B cell (primary cell): ENCODE measurements at regions not wholly inside any gene's neighbourhood (a gene's known extent, or its start where the extent isn't known, plus 50 kb on each side); places are given as distances from the start of the nearest gene placed in this dataset.

ENCODE experiments used
- ATAC-seq: fragments of 200-7000 bp; cut with Tn5 transposase; one replicate; pipeline ENCODE4 v1.10.0; 2021; ENCODE audit warnings: low read depth, mild to moderate bottlenecking, moderate number of reproducible peaks, moderate library complexity
- CTCF ChIA-PET: fragments of 350-600 bp; sonication (Branson Sonifier 250); formaldehyde crosslinking; loops from one replicate; lab custom pipeline; 2021; ENCODE audit warnings: antibody characterized with exemption, inconsistent platforms; lab: Charles Lee
- POLR2A ChIA-PET: fragments of 350-600 bp; sonication (Branson Sonifier 250); formaldehyde crosslinking; loops from one replicate; lab custom pipeline; 2021; ENCODE audit warnings: antibody characterized with exemption; lab: Charles Lee
- DNase-seq: peaks from one replicate; pipeline ENCODE4 v3.0.0; 2013
- H2AFZ ChIP-seq: 2 replicates; pipeline ENCODE4 v1.6.1; 2012; ENCODE audit warnings: mild to moderate bottlenecking, low read depth, low read length; ENCODE audit not compliant: insufficient read depth, poor library complexity, severe bottlenecking
- H3K27ac ChIP-seq, 2 donors: 1 replicate in 1 of 2; 2 replicates in 1 of 2; pipeline ENCODE4 v1.5.1; 2012 to 2013; ENCODE audit warnings: low read length in 2 of 2, mild to moderate bottlenecking in 2 of 2, moderate library complexity in 1 of 2
- H3K27me3 ChIP-seq, 4 experiments: fragments of 200-600 bp in 1 of 4; sonication (generic) in 1 of 4; replicated peaks in 1 of 4; 1 replicate in 2 of 4; 2 replicates in 2 of 4; pipeline versions ENCODE4 v1.6.1 to v1.7.0; 2013 to 2016; ENCODE audit warnings: low read length in 3 of 4, mild to moderate bottlenecking in 2 of 4, mixed read lengths in 1 of 4, moderate library complexity in 1 of 4; ENCODE audit not compliant: insufficient read depth in 4 of 4, control insufficient read depth in 3 of 4; ENCODE audit errors: control extremely low read depth in 1 of 4
- H3K36me3 ChIP-seq, 2 experiments: replicated peaks in 1 of 2; 1 replicate in 1 of 2; 2 replicates in 1 of 2; pipeline versions ENCODE4 v1.6.1 to v1.7.1; 2013; ENCODE audit warnings: low read length in 1 of 2; ENCODE audit not compliant: insufficient read depth in 2 of 2, control insufficient read depth in 1 of 2; ENCODE audit errors: control extremely low read depth in 1 of 2, extremely low read depth in 1 of 2
- H3K4me1 ChIP-seq, 2 donors: fragments of 200-600 bp in 1 of 2; sonication (generic) in 1 of 2; 1 replicate in 1 of 2; 2 replicates in 1 of 2; pipeline versions ENCODE4 v1.5.1 to v1.6.1; 2013 to 2017; ENCODE audit warnings: low read length in 2 of 2; ENCODE audit not compliant: control insufficient read depth in 2 of 2, insufficient read depth in 2 of 2
- H3K4me2 ChIP-seq: replicated peaks from 2 replicates; pipeline ENCODE3; 2012; ENCODE audit warnings: mild to moderate bottlenecking, low read depth, low read length; ENCODE audit not compliant: poor library complexity, severe bottlenecking
- H3K4me3 ChIP-seq, 5 experiments: fragments of 200-600 bp in 1 of 5; sonication (generic) in 1 of 5; 1 replicate in 3 of 5; 2 replicates in 2 of 5; pipeline versions ENCODE4 v1.5.1 to v1.7.0; 2011 to 2016; ENCODE audit warnings: low read length in 4 of 5, mild to moderate bottlenecking in 4 of 5, low read depth in 2 of 5, control low read depth in 1 of 5, moderate library complexity in 1 of 5; ENCODE audit not compliant: insufficient read depth in 1 of 5; ENCODE audit errors: control extremely low read depth in 1 of 5, extremely low read depth in 1 of 5
- H3K79me2 ChIP-seq: fragments of 200-600 bp; sonication (generic); one replicate; pipeline ENCODE4 v1.6.0; 2016; ENCODE audit warnings: low read length; ENCODE audit not compliant: control insufficient read depth, insufficient read depth
- H3K9ac ChIP-seq: fragments of 200-600 bp; sonication (generic); 2 replicates; pipeline ENCODE4 v1.6.1; 2017; ENCODE audit warnings: mild to moderate bottlenecking, low read length, moderate library complexity
- H3K9me3 ChIP-seq, 3 donors: one replicate each; pipeline versions ENCODE4 v1.6.1 to v1.7.1; 2013; ENCODE audit warnings: low read length in 2 of 3; ENCODE audit not compliant: control insufficient read depth in 2 of 3, insufficient read depth in 1 of 3; ENCODE audit errors: control extremely low read depth in 1 of 3
- H4K20me1 ChIP-seq: 2 replicates; pipeline ENCODE4 v1.6.0; 2012; ENCODE audit warnings: mild to moderate bottlenecking, low read length; ENCODE audit not compliant: insufficient read depth, control insufficient read depth, poor library complexity, severe bottlenecking
- H3K27ac Mint-ChIP-seq: one replicate; pipeline ENCODE4 v1.8.0; 2021; ENCODE audit warnings: mixed read lengths
- H3K27me3 Mint-ChIP-seq: one replicate; pipeline ENCODE4 v1.8.0; 2021; ENCODE audit warnings: mixed read lengths
- H3K4me1 Mint-ChIP-seq: one replicate; pipeline ENCODE4 v1.8.0; 2021; ENCODE audit warnings: mixed read lengths
- H3K4me3 Mint-ChIP-seq: one replicate; pipeline ENCODE4 v1.8.0; 2021; ENCODE audit warnings: mixed read lengths
- H3K9me3 Mint-ChIP-seq: one replicate; pipeline ENCODE4 v1.8.0; 2022; ENCODE audit warnings: mixed read lengths; ENCODE audit not compliant: insufficient read depth
- EZH2 ChIP-seq: IDR thresholded peaks from 2 replicates; pipeline ENCODE4 v1.6.1; 2012; ENCODE audit warnings: borderline replicate concordance, low read depth, mild to moderate bottlenecking, moderate library complexity, low read length; ENCODE audit not compliant: insufficient read depth, poor library complexity, severe bottlenecking
- WGBS: methylation state at CpG from one replicate; pipeline ENCODE4 v1.1.5; 2013; ENCODE audit warnings: missing lambda C conversion rate; ENCODE audit not compliant: insufficient coverage; 5-methylcytosine and 5-hydroxymethylcytosine counted together
- intact Hi-C: fragments of 100-400 bp; cut with micrococcal nuclease; formaldehyde crosslinking; loops from one replicate; pipeline ENCODE4 v1.10.0; 2022
- TF ChIP-seq, protein P1 (sequence below): fragments of 200-600 bp; IDR thresholded peaks from one replicate; pipeline ENCODE4 v1.8.0; 2022; ENCODE audit warnings: antibody characterized with exemption, mild to moderate bottlenecking

DNA sequence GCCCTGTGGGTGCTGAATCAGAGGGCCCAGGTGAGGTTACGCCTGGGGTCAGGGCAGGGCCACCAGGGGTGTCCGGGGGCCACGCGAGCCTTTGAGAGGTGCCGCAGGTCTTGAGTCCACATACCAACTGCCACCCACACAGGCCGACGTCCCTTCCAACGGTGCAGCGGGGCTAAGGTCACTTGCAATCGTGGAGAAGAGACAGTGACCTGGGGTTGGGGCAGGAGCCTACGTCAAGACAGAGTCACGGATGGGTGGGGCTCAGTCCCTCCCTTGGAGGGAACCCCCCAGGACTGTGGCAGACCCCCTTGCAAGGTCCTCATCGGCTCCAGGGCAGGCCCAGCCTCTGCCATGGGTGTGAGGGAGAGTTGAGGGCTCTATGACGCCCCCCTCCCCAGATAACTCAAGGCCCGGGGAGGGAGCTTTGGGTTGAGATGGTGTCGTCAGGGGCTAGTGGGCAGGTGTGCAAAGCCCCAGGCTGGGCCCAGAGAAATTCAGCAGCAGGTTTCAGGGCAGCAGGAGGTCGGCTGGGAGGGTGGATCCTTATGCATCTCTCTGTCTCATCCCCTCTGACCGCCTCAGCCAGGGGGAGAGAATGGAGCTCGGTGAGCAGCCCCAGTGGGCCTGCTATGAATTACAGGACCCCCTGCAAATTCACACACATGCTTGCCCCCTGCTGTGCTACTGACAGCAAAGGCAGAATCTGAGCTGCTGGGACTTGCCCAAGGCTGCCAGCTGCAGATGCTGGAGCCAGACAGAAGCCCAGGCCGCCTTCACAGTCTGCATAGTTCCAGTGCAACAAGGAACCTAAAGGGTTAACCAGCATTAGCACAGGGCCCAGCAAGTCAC is 60.0 kb downstream of the MYEOV start:
- DNase-seq (no peak), ATAC-seq (no peak)
- ChIA-PET POLR2A (no interaction called here), CTCF (no interaction called here)
- Histone ChIP-seq H3K27ac (no peak overlapping the region), H3K9ac (no peak overlapping the region), H3K9me3 (peaks cover 0 to 12% (median 0%) of the 10 kb centered on the region in 3 donors), H3K4me3 (no peak overlapping the region), H4K20me1 (no peaks in the 10 kb centered on the region), H3K4me1 (no peaks in the 10 kb centered on the region), H3K79me2 (no peaks in the 10 kb centered on the region), H3K4me2 (no peak overlapping the region), H2AFZ (no peak overlapping the region), H3K36me3 (no peaks in the 10 kb centered on the region), H3K27me3 (no peaks in the 10 kb centered on the region)
- Mint-ChIP-seq H3K4me1 (no peaks in the 10 kb centered on the region), H3K9me3 (no peaks in the 10 kb centered on the region), H3K27ac (no peak overlapping the region), H3K4me3 (no peak overlapping the region), H3K27me3 (peaks cover 10% of the 10 kb centered on the region)
- intact Hi-C loops, result no loop called here
- 97% methylated on average over 16 of the region's 20 CpGs for WGBS
- TF ChIP-seq EZH2, result no peak
- TF ChIP-seq, protein P1, sequence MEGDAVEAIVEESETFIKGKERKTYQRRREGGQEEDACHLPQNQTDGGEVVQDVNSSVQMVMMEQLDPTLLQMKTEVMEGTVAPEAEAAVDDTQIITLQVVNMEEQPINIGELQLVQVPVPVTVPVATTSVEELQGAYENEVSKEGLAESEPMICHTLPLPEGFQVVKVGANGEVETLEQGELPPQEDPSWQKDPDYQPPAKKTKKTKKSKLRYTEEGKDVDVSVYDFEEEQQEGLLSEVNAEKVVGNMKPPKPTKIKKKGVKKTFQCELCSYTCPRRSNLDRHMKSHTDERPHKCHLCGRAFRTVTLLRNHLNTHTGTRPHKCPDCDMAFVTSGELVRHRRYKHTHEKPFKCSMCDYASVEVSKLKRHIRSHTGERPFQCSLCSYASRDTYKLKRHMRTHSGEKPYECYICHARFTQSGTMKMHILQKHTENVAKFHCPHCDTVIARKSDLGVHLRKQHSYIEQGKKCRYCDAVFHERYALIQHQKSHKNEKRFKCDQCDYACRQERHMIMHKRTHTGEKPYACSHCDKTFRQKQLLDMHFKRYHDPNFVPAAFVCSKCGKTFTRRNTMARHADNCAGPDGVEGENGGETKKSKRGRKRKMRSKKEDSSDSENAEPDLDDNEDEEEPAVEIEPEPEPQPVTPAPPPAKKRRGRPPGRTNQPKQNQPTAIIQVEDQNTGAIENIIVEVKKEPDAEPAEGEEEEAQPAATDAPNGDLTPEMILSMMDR, result no peak

DNA sequence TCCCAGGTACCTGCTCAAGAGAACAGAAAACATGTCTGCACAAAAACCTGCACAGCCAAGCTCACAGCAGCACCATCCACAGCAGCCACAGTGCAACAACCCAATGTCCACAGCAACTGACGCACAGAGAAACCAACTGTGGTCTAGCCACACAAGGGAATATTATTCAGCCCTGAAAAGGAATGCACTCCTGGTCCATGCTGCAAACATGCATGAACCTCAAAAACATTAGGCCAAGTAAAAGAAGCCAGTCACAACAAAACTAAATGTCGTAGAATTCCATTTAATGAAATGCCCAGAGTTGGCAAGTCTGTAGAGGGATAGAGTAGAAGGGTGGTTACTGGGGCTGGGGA is 60.6 kb downstream of the MYEOV start:
- Histone ChIP-seq H4K20me1 (no peaks in the 10 kb centered on the region), H3K4me2 (no peak overlapping the region), H3K9me3 (peaks cover 0 to 14% (median 3%) of the 10 kb centered on the region in 3 donors), H3K79me2 (no peaks in the 10 kb centered on the region), H3K4me3 (no peak overlapping the region), H3K9ac (no peak overlapping the region), H3K27me3 (no peaks in the 10 kb centered on the region), H2AFZ (no peak overlapping the region), H3K27ac (no peak overlapping the region), H3K4me1 (no peaks in the 10 kb centered on the region), H3K36me3 (no peaks in the 10 kb centered on the region)
- TF ChIP-seq, protein P1, result no peak
- TF ChIP-seq EZH2, result no peak
- WGBS, result 75% methylated on average over 1 of the region's 2 CpGs
- Mint-ChIP-seq H3K27me3 (peaks cover 10% of the 10 kb centered on the region), H3K27ac (peak overlapping the region; percentile 20), H3K9me3 (peaks cover under 1% of the 10 kb centered on the region), H3K4me3 (no peak overlapping the region), H3K4me1 (no peaks in the 10 kb centered on the region)
- ChIA-PET CTCF (no interaction called here), POLR2A (no interaction called here)
- DNase-seq, result no peak
- ATAC-seq, result no peak
- intact Hi-C loops, result no loop called here
